PC-3 (cell line): ENCODE measurements at regions not wholly inside any gene's neighbourhood (a gene's known extent, or its start where the extent isn't known, plus 50 kb on each side); places are given as distances from the start of the nearest gene placed in this dataset.

Experiments
- EZH2 ChIP-seq: fragments of 300-600 bp; sonication (generic); IDR thresholded peaks from one replicate; pipeline ENCODE4 v1.6.1; 2017; ENCODE audit warnings: antibody characterized with exemption, mild to moderate bottlenecking, low read length; ENCODE audit not compliant: unreplicated experiment
- TF ChIP-seq, protein P1 (sequence below): fragments of 300-600 bp; sonication (generic); conservative IDR thresholded peaks from 2 replicates; pipeline ENCODE4 v1.5.1; 2017; ENCODE audit warnings: antibody characterized with exemption, low read depth, mild to moderate bottlenecking, low read length

DNA sequence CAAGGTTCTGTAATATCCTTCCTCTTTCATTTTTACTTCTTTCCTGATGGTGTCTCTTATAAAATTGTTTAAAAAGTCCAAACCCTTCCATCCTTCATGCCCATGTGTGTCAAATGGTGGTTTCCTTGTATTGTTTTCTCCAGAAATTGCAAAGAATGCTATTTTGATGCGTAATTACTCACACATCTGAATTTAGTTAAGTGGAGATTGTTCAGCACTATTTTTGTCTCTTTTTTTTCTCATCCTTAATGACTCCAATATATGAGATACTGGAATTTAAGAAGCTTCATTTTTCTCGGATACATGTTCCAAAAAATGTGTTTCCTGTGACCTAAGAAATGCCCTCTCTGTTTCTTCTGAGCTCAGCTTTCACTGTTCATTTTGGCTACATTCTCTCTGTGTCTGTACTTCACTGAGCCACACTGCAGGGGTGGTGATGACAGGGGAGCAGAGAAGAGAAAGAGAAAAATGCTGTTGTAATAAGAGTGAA, 799.8 kb downstream of the DIPK2A start:
- TF ChIP-seq, protein P1, sequence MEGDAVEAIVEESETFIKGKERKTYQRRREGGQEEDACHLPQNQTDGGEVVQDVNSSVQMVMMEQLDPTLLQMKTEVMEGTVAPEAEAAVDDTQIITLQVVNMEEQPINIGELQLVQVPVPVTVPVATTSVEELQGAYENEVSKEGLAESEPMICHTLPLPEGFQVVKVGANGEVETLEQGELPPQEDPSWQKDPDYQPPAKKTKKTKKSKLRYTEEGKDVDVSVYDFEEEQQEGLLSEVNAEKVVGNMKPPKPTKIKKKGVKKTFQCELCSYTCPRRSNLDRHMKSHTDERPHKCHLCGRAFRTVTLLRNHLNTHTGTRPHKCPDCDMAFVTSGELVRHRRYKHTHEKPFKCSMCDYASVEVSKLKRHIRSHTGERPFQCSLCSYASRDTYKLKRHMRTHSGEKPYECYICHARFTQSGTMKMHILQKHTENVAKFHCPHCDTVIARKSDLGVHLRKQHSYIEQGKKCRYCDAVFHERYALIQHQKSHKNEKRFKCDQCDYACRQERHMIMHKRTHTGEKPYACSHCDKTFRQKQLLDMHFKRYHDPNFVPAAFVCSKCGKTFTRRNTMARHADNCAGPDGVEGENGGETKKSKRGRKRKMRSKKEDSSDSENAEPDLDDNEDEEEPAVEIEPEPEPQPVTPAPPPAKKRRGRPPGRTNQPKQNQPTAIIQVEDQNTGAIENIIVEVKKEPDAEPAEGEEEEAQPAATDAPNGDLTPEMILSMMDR = no peak
- TF ChIP-seq EZH2 = no peak
